Smooth muscle cell (in vitro differentiated cells): ENCODE measurements at regions not wholly inside any gene's neighbourhood (a gene's known extent, or its start where the extent isn't known, plus 50 kb on each side); places are given as distances from the start of the nearest gene placed in this dataset.

Source experiments
- DNase-seq: peaks from one replicate; lab custom pipeline; 2025; ENCODE audit not compliant: unreplicated experiment; lab: John Stamatoyannopoulos, UW
- H2AFZ ChIP-seq: fragments of 200-600 bp; sonication (generic); 2 replicates; pipeline ENCODE4 v1.6.0; 2016; ENCODE audit warnings: antibody characterized with exemption, low read depth, mild to moderate bottlenecking
- H3F3A ChIP-seq: fragments of 200-600 bp; sonication (generic); 2 replicates; pipeline ENCODE4 v1.6.0; 2017; ENCODE audit warnings: antibody characterized with exemption, low read depth
- H3K27ac ChIP-seq: fragments of 200-600 bp; sonication (generic); 2 replicates; pipeline ENCODE4 v1.5.1; 2016; ENCODE audit warnings: low read depth, mild to moderate bottlenecking
- H3K27me3 ChIP-seq: fragments of 200-600 bp; sonication (generic); 2 replicates; pipeline ENCODE4 v1.6.1; 2016; ENCODE audit warnings: low read depth, mild to moderate bottlenecking
- H3K36me3 ChIP-seq: fragments of 200-600 bp; sonication (generic); 2 replicates; pipeline ENCODE4 v1.5.1; 2016; ENCODE audit warnings: low read depth
- H3K4me1 ChIP-seq: fragments of 200-600 bp; sonication (generic); 2 replicates; pipeline ENCODE4 v1.5.1; 2016; ENCODE audit warnings: low read depth
- H3K4me2 ChIP-seq: fragments of 200-600 bp; sonication (generic); 2 replicates; pipeline ENCODE4 v1.6.0; 2016; ENCODE audit warnings: mild to moderate bottlenecking
- H3K4me3 ChIP-seq: fragments of 200-600 bp; sonication (generic); 2 replicates; pipeline ENCODE4 v1.5.1; 2016; ENCODE audit warnings: mild to moderate bottlenecking
- H3K79me2 ChIP-seq: fragments of 200-600 bp; sonication (generic); 2 replicates; pipeline ENCODE4 v1.6.0; 2016; ENCODE audit warnings: low read depth, mild to moderate bottlenecking
- H3K9ac ChIP-seq: fragments of 200-600 bp; sonication (generic); 2 replicates; pipeline ENCODE4 v1.6.0; 2016; ENCODE audit warnings: low read depth
- H3K9me3 ChIP-seq: fragments of 200-600 bp; sonication (generic); replicated peaks from 2 replicates; pipeline ENCODE4 v1.5.1; 2016; ENCODE audit warnings: low read depth
- H4K20me1 ChIP-seq: fragments of 200-600 bp; sonication (generic); 2 replicates; pipeline ENCODE4 v1.6.0; 2016; ENCODE audit warnings: low read depth
- CTCF ChIP-seq: fragments of 200-600 bp; sonication (generic); IDR thresholded peaks from 2 replicates; pipeline ENCODE4 v1.5.1; 2017; ENCODE audit warnings: borderline replicate concordance, mild to moderate bottlenecking, antibody characterized with exemption; ENCODE audit not compliant: insufficient read depth, poor library complexity, severe bottlenecking
- WGBS: methylation state at CpG from one replicate; pipeline ENCODE4 v1.1.7; 2016; ENCODE audit warnings: low lambda C conversion rate; 5-methylcytosine and 5-hydroxymethylcytosine counted together

DNA sequence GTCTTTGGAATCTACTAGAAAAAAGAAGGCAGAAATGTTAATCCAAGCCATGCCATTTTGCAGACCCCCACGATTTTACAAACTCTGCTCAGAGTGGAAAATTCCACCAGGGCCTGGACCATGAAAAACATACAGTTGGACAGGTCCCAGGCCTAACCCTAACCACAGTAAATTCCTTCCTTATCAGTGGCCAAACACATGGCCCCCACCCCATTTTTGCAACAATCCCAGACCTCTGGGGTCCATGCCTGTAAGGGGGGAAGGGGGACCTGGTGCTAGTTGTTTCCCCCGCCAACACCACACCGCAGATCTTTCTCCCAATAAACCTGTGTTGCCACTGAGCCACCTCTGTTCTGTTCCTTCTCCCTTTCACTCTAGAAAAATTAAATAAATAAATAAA, 1352.7 kb downstream of the AMY1C start:
- H3K27me3 ChIP-seq = no peaks in the 10 kb centered on the region
- H3K9ac ChIP-seq = no peak overlapping the region
- DNase-seq = no peak
- no peak overlapping the region for H3K4me2 ChIP-seq
- no peak overlapping the region for H3K4me3 ChIP-seq
- no peaks in the 10 kb centered on the region for H3K4me1 ChIP-seq
- no peak overlapping the region for H2AFZ ChIP-seq
- no peak overlapping the region for H3K27ac ChIP-seq
- no peaks in the 10 kb centered on the region for H3F3A ChIP-seq
- H4K20me1 ChIP-seq = no peaks in the 10 kb centered on the region
- H3K79me2 ChIP-seq = no peaks in the 10 kb centered on the region
- no peaks in the 10 kb centered on the region for H3K9me3 ChIP-seq
- no peaks in the 10 kb centered on the region for H3K36me3 ChIP-seq
- WGBS = 69% methylated on average over 3 of the region's 3 CpGs
- TF ChIP-seq CTCF = no peak

DNA sequence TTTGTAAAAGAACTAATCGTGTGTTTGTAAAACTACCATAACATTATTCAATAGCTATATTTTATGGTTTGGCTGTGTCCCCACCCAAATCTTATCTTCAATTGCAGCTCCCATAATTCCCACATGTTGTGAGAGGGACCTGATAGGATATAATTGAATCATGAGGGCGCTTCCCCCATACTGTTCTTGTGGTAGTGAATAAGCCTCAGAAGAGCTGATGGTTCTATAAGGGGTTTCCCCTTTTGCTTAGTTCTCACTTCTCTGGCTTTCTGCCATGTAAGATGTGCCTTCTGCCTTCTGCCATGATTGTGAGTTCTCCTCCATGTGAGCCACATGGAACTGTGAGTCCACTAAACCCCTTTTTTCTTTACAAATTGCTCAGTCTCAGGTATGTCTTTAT, 1372.3 kb downstream of the AMY1C start:
- no peaks in the 10 kb centered on the region for H3K4me1 ChIP-seq
- no peaks in the 10 kb centered on the region for H3K27me3 ChIP-seq
- no peaks in the 10 kb centered on the region for H3K9me3 ChIP-seq
- DNase-seq = no peak
- H3K79me2 ChIP-seq = no peaks in the 10 kb centered on the region
- H3K4me3 ChIP-seq = no peak overlapping the region
- no peak overlapping the region for H2AFZ ChIP-seq
- WGBS = 89% methylated on average over 2 of the region's 2 CpGs
- no peaks in the 10 kb centered on the region for H3F3A ChIP-seq
- H3K9ac ChIP-seq = no peak overlapping the region
- H3K36me3 ChIP-seq = no peaks in the 10 kb centered on the region
- no peak overlapping the region for H3K4me2 ChIP-seq
- no peak overlapping the region for H3K27ac ChIP-seq
- H4K20me1 ChIP-seq = no peaks in the 10 kb centered on the region
- no peak for TF ChIP-seq CTCF

GRCh38 chr1:105137543-105138457, 1388.1 kb downstream of the AMY1C start:
- H2AFZ ChIP-seq = no peak overlapping the region
- no peaks in the 10 kb centered on the region for H3K9me3 ChIP-seq
- WGBS = 61% methylated on average over 14 of the region's 14 CpGs
- no peak overlapping the region for H3K4me2 ChIP-seq
- peak; percentile 31 for TF ChIP-seq CTCF
- no peak overlapping the region for H3K4me3 ChIP-seq
- H3K27ac ChIP-seq = no peak overlapping the region
- H3K36me3 ChIP-seq = no peaks in the 10 kb centered on the region
- no peak overlapping the region for H3K9ac ChIP-seq
- H3K79me2 ChIP-seq = no peaks in the 10 kb centered on the region
- no peaks in the 10 kb centered on the region for H3K27me3 ChIP-seq
- H3K4me1 ChIP-seq = no peaks in the 10 kb centered on the region
- no peaks in the 10 kb centered on the region for H3F3A ChIP-seq
- H4K20me1 ChIP-seq = no peaks in the 10 kb centered on the region
- no peak for DNase-seq

GRCh38 chr1:105138458-105138893, 1388.8 kb downstream of the AMY1C start:
- no peak overlapping the region for H3K27ac ChIP-seq
- no peaks in the 10 kb centered on the region for H3K9me3 ChIP-seq
- H4K20me1 ChIP-seq = no peaks in the 10 kb centered on the region
- H3K27me3 ChIP-seq = no peaks in the 10 kb centered on the region
- no peak for TF ChIP-seq CTCF
- H3K79me2 ChIP-seq = no peaks in the 10 kb centered on the region
- DNase-seq = no peak
- no peak overlapping the region for H3K9ac ChIP-seq
- 90% methylated on average over 8 of the region's 8 CpGs for WGBS
- H3K4me2 ChIP-seq = no peak overlapping the region
- H3F3A ChIP-seq = no peaks in the 10 kb centered on the region
- no peak overlapping the region for H2AFZ ChIP-seq
- H3K36me3 ChIP-seq = no peaks in the 10 kb centered on the region
- H3K4me1 ChIP-seq = no peaks in the 10 kb centered on the region
- H3K4me3 ChIP-seq = no peak overlapping the region
